Psoas muscle (tissue), 7 donors: ENCODE measurements at regions not wholly inside any gene's neighbourhood (a gene's known extent, or its start where the extent isn't known, plus 50 kb on each side); places are given as distances from the start of the nearest gene placed in this dataset.

ENCODE experiments used
- ATAC-seq, 4 donors: fragments of 200-7000 bp; cut with Tn5 transposase; one replicate each; pipeline ENCODE4 v1.9.1; 2020; ENCODE audit warnings: moderate library complexity in 3 of 4, mild to moderate bottlenecking in 2 of 4
- DNase-seq, 2 donors: peaks; one replicate each; pipeline ENCODE4 v3.0.0-alpha.2; 2020
- H3K27ac ChIP-seq: fragments of 200-600 bp; one replicate; pipeline ENCODE4 v1.8.0; 2022
- H3K27me3 ChIP-seq, 3 donors: fragments of 200-600 bp in 1 of 3; one replicate each; pipeline versions ENCODE4 v1.6.1 to v1.8.0; 2013 to 2022; ENCODE audit warnings: low read length in 2 of 3, mild to moderate bottlenecking in 2 of 3, moderate library complexity in 1 of 3; ENCODE audit not compliant: insufficient read depth in 3 of 3
- H3K36me3 ChIP-seq, 2 donors: fragments of 200-600 bp in 1 of 2; one replicate each; pipeline versions ENCODE4 v1.6.1 to v1.8.0; 2013 to 2022; ENCODE audit warnings: low read depth in 1 of 2, mild to moderate bottlenecking in 1 of 2, moderate library complexity in 1 of 2; ENCODE audit not compliant: insufficient read depth in 1 of 2
- H3K4me1 ChIP-seq: fragments of 200-600 bp; one replicate; pipeline ENCODE4 v1.8.0; 2022
- H3K4me3 ChIP-seq: fragments of 200-600 bp; one replicate; pipeline ENCODE4 v1.8.0; 2022; ENCODE audit warnings: mild to moderate bottlenecking
- H3K9me3 ChIP-seq: fragments of 200-600 bp; one replicate; pipeline ENCODE4 v1.8.0; 2022
- WGBS, 3 donors: extraction: QIAGEN DNeasy Blood & Tissue Kit; methylation state at CpG; one replicate each; pipeline versions ENCODE4 v1.1.6 to v1.1.7; 2013; 5-methylcytosine and 5-hydroxymethylcytosine counted together
- intact Hi-C, 2 donors: fragments of 100-400 bp; cut with DNase I; formaldehyde crosslinking; loops; one replicate each; pipeline versions ENCODE4 v1.11.0 to v1.14.2; 2022
- TF ChIP-seq, protein P1 (sequence below): fragments of 200-600 bp; IDR thresholded peaks from one replicate; pipeline ENCODE4 v1.8.0; 2022; ENCODE audit warnings: antibody characterized with exemption
- donor health status: healthy with polysubstance abuse.
- donor health status: DM: no; HTN: no; CAD: no; lungs with moderate emphysema.
- donor health status: Bipolar disorder and iron deficiency.
- donor health status: healthy.
- donor health status: DM: yes; HTN: yes; CAD: no.
- donor health status: DM: no; HTN: no; CAD: no.
- donor health status: DM: yes; HTN: yes; CAD: no.

DNA sequence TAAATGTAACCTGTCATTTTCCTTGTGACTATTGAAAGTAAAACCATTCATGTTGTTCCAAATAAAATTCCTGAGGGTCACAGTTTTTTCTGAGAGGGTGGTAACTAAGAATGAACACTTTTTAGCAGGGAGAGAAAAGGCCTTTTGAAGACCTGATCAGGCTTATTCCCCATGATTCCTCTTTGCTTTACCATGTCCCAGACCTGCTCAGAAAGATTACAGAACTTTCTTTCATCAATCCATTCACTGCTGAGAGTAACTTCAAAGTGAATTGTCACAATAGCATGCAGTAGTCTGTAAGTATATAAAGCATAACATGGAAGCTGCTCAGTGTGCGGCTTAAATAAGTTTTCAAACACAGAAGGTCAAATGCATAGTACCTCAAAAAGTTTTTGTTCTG is 201.5 kb upstream of the COL11A1 start:
- Histone ChIP-seq H3K36me3 (no peaks in the 10 kb centered on the region), H3K4me3 (no peak overlapping the region), H3K27me3 (no peaks in the 10 kb centered on the region), H3K27ac (no peak overlapping the region), H3K9me3 (no peaks in the 10 kb centered on the region), H3K4me1 (no peaks in the 10 kb centered on the region)
- ATAC-seq (no peak), DNase-seq (no peak)
- WGBS, 3 donors = 90 to 96% (median 93%) methylated on average over 1 of the region's 1 CpG
- TF ChIP-seq, protein P1, sequence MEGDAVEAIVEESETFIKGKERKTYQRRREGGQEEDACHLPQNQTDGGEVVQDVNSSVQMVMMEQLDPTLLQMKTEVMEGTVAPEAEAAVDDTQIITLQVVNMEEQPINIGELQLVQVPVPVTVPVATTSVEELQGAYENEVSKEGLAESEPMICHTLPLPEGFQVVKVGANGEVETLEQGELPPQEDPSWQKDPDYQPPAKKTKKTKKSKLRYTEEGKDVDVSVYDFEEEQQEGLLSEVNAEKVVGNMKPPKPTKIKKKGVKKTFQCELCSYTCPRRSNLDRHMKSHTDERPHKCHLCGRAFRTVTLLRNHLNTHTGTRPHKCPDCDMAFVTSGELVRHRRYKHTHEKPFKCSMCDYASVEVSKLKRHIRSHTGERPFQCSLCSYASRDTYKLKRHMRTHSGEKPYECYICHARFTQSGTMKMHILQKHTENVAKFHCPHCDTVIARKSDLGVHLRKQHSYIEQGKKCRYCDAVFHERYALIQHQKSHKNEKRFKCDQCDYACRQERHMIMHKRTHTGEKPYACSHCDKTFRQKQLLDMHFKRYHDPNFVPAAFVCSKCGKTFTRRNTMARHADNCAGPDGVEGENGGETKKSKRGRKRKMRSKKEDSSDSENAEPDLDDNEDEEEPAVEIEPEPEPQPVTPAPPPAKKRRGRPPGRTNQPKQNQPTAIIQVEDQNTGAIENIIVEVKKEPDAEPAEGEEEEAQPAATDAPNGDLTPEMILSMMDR = no peak
- intact Hi-C loops = no loop called here

GRCh38 chr1:103307751-103308150 is 199.4 kb upstream of the COL11A1 start:
- Histone ChIP-seq H3K4me1 (no peaks in the 10 kb centered on the region), H3K4me3 (no peak overlapping the region), H3K9me3 (no peaks in the 10 kb centered on the region), H3K36me3 (no peaks in the 10 kb centered on the region), H3K27ac (no peak overlapping the region), H3K27me3 (no peaks in the 10 kb centered on the region)
- intact Hi-C loops = no loop called here
- no peak for DNase-seq
- TF ChIP-seq, protein P1 = no peak
- WGBS, 3 donors = 61 to 68% (median 65%) methylated on average over 2 of the region's 2 CpGs
- ATAC-seq = no peak

DNA sequence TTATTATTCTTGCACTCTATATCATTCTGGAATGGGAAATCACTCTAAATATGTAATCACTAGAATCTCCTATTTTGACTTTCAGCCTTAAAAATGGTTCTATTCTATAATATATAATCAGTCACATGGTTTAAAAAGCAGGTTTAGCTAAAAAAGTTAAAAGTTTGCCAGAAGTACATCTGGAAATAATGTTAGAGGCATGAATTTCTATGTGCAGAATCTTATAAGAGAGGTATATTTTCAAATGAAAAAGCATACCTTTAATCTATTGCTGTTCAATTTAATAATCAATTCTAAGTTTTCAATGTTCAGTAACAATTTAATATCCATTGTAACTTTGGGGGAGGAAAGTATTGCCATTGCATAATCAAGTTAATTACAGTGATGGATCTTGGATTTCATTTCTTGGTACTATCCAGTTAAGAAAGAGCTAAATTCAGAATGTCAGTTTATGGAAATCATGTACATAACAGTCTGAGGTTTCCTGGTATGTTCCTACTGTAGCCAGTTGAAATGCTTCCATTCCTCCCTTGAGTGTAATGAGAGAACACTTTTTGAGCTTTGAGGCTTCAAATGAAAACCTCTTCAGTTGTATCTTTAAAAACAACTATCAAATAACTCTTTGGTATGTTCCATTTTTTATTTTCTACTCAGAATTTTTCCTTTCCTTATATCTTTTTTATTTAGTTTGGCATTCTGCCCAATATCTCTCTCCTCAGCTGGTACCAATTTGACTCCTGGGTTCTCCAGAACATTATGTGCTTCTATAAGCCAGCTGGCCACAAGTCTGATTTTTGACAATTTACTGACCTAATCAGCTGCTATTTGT is 175.7 kb upstream of the COL11A1 start:
- H3K27me3 ChIP-seq = no peaks in the 10 kb centered on the region
- H3K4me1 ChIP-seq = no peaks in the 10 kb centered on the region
- DNase-seq (no peak), ATAC-seq (no peak)
- H3K4me3 ChIP-seq = no peak overlapping the region
- no peak overlapping the region for H3K27ac ChIP-seq
- H3K36me3 ChIP-seq = no peaks in the 10 kb centered on the region
- no peaks in the 10 kb centered on the region for H3K9me3 ChIP-seq
- intact Hi-C loops = no loop called here
- TF ChIP-seq, protein P1 = no peak

GRCh38 chr1:103283371-103283770 is 175.0 kb upstream of the COL11A1 start:
- TF ChIP-seq, protein P1 = no peak
- Histone ChIP-seq H3K27me3 (no peaks in the 10 kb centered on the region), H3K9me3 (no peaks in the 10 kb centered on the region), H3K36me3 (no peaks in the 10 kb centered on the region), H3K27ac (no peak overlapping the region), H3K4me1 (no peaks in the 10 kb centered on the region), H3K4me3 (no peak overlapping the region)
- 8 to 21% (median 11%) methylated on average over 1 of the region's 1 CpG for whole genome bisulfite sequencing, 3 donors
- no peak for DNase-seq
- no peak for ATAC-seq
- intact Hi-C loops = no loop called here

GRCh38 chr1:103275725-103276124 is 167.4 kb upstream of the COL11A1 start:
- no peaks in the 10 kb centered on the region for H3K9me3 ChIP-seq
- DNase-seq (no peak), ATAC-seq (no peak)
- intact Hi-C loops = no loop called here
- H3K4me3 ChIP-seq = no peak overlapping the region
- TF ChIP-seq, protein P1 = no peak
- WGBS, 3 donors = 23 to 29% (median 26%) methylated on average over 1 of the region's 1 CpG
- no peaks in the 10 kb centered on the region for H3K27me3 ChIP-seq
- no peaks in the 10 kb centered on the region for H3K36me3 ChIP-seq
- H3K4me1 ChIP-seq = no peaks in the 10 kb centered on the region
- H3K27ac ChIP-seq = no peak overlapping the region
